ENCODE measurements at regions not wholly inside any gene's neighbourhood (a gene's known extent, or its start where the extent isn't known, plus 50 kb on each side); places are given as distances from the start of the nearest gene placed in this dataset.

DNA sequence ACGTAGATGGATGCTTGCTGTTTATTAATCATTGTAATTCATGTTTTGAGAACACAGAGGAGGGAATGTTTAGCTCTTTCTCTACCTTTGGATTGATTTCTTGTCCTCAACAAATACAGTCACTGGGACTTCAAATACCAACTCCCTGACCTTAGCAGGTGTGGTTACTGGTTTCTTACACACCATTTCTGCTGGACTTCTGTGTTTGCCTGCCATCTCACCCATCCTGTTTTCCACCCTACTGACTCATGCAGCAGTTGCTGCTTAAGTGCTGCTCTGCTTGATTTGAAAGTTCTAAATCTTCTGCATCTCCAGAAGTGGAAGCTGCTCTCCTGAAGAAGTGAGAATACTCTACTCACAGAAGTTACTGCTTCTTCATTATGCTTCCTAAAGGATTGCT is 170.3 kb downstream of the ZPLD1 start:
- no peak for TF ChIP-seq POLR2A (IDR thresholded peaks at IDR 0.05)
- TF ChIP-seq, protein P1, sequence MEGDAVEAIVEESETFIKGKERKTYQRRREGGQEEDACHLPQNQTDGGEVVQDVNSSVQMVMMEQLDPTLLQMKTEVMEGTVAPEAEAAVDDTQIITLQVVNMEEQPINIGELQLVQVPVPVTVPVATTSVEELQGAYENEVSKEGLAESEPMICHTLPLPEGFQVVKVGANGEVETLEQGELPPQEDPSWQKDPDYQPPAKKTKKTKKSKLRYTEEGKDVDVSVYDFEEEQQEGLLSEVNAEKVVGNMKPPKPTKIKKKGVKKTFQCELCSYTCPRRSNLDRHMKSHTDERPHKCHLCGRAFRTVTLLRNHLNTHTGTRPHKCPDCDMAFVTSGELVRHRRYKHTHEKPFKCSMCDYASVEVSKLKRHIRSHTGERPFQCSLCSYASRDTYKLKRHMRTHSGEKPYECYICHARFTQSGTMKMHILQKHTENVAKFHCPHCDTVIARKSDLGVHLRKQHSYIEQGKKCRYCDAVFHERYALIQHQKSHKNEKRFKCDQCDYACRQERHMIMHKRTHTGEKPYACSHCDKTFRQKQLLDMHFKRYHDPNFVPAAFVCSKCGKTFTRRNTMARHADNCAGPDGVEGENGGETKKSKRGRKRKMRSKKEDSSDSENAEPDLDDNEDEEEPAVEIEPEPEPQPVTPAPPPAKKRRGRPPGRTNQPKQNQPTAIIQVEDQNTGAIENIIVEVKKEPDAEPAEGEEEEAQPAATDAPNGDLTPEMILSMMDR (IDR thresholded peaks at IDR 0.05) = no peak

All from sigmoid colon (tissue), 3 donors.